Esophagus muscularis mucosa (tissue), 4 donors: ENCODE measurements at regions not wholly inside any gene's neighbourhood (a gene's known extent, or its start where the extent isn't known, plus 50 kb on each side); places are given as distances from the start of the nearest gene placed in this dataset.

Experiments used
- DNase-seq: peaks from one replicate; pipeline ENCODE4 v3.0.0-alpha.2; 2017; ENCODE audit errors: extremely low spot score
- H3K27ac ChIP-seq, 4 donors: fragments of 200-600 bp; sonication (generic); replicated peaks in 1 of 4; 1 replicate in 3 of 4; 2 replicates in 1 of 4; pipeline ENCODE4 v1.5.1; 2016 to 2019; ENCODE audit warnings: mild to moderate bottlenecking in 1 of 4
- H3K27me3 ChIP-seq, 4 donors: fragments of 200-600 bp; sonication (generic); one replicate each; pipeline versions ENCODE4 v1.5.1 to v1.6.0; 2016 to 2019
- H3K36me3 ChIP-seq, 4 donors: fragments of 200-600 bp; sonication (generic); one replicate each; pipeline ENCODE4 v1.5.1; 2016 to 2019
- H3K4me1 ChIP-seq, 4 donors: fragments of 200-600 bp; sonication (generic); one replicate each; pipeline ENCODE4 v1.5.1; 2016 to 2019
- H3K4me3 ChIP-seq, 4 donors: fragments of 200-600 bp; sonication (generic); 1 replicate in 2 of 4; 2 replicates in 2 of 4; pipeline ENCODE4 v1.5.1; 2016 to 2019; ENCODE audit warnings: mild to moderate bottlenecking in 4 of 4, moderate library complexity in 1 of 4
- H3K9me3 ChIP-seq, 4 donors: fragments of 200-600 bp; sonication (generic); 1 replicate in 3 of 4; 2 replicates in 1 of 4; pipeline ENCODE4 v1.5.1; 2016 to 2019
- EP300 ChIP-seq: sonication (generic); formaldehyde crosslinking; IDR thresholded peaks from one replicate; pipeline ENCODE4 v1.6.1; 2017; ENCODE audit warnings: antibody characterized with exemption
- POLR2A ChIP-seq: fragments of 450-650 bp; IDR thresholded peaks from one replicate; pipeline ENCODE4 v1.6.1; 2017; ENCODE audit warnings: antibody characterized with exemption, moderate library complexity, mild to moderate bottlenecking, low read depth
- POLR2AphosphoS5 ChIP-seq, 2 donors: sonication (generic); formaldehyde crosslinking; IDR thresholded peaks; one replicate each; pipeline ENCODE4 v1.6.1; 2017; ENCODE audit warnings: antibody characterized with exemption in 2 of 2
- WGBS: methylation state at CpG from one replicate; pipeline ENCODE4 v1.1.5; 2018; 5-methylcytosine and 5-hydroxymethylcytosine counted together
- intact Hi-C: fragments of 100-400 bp; cut with DNase I; formaldehyde crosslinking; loops from one replicate; pipeline ENCODE4 v1.15.1; 2023
- TF ChIP-seq, protein P1 (sequence below), 3 experiments: fragments of 200-600 bp in 2 of 3; fragments of 450-650 bp in 1 of 3; sonication (generic) in 2 of 3; IDR thresholded peaks; one replicate each; pipeline ENCODE4 v1.5.1; 2017 to 2019; ENCODE audit warnings: antibody characterized with exemption in 3 of 3, mild to moderate bottlenecking in 2 of 3, moderate library complexity in 1 of 3

GRCh38 chr10:4102802-4103344 is 317.9 kb upstream of the KLF6 start:
- H3K36me3 ChIP-seq, result no peaks in the 10 kb centered on the region
- no peaks in the 10 kb centered on the region for H3K9me3 ChIP-seq
- H3K4me1 ChIP-seq, result peaks cover 0 to under 1% (median 0%) of the 10 kb centered on the region in 4 donors
- no peak overlapping the region for H3K27ac ChIP-seq
- H3K27me3 ChIP-seq, result no peaks in the 10 kb centered on the region
- intact Hi-C loops, result no loop called here
- no peak for DNase-seq
- TF ChIP-seq, protein P1, sequence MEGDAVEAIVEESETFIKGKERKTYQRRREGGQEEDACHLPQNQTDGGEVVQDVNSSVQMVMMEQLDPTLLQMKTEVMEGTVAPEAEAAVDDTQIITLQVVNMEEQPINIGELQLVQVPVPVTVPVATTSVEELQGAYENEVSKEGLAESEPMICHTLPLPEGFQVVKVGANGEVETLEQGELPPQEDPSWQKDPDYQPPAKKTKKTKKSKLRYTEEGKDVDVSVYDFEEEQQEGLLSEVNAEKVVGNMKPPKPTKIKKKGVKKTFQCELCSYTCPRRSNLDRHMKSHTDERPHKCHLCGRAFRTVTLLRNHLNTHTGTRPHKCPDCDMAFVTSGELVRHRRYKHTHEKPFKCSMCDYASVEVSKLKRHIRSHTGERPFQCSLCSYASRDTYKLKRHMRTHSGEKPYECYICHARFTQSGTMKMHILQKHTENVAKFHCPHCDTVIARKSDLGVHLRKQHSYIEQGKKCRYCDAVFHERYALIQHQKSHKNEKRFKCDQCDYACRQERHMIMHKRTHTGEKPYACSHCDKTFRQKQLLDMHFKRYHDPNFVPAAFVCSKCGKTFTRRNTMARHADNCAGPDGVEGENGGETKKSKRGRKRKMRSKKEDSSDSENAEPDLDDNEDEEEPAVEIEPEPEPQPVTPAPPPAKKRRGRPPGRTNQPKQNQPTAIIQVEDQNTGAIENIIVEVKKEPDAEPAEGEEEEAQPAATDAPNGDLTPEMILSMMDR (IDR thresholded peaks at IDR 0.05), result no peak
- TF ChIP-seq POLR2AphosphoS5 (IDR thresholded peaks at IDR 0.05) (no peak), EP300 (no peak), POLR2A (no peak)
- WGBS, result 94% methylated on average over 2 of the region's 2 CpGs
- H3K4me3 ChIP-seq, result no peak overlapping the region

DNA sequence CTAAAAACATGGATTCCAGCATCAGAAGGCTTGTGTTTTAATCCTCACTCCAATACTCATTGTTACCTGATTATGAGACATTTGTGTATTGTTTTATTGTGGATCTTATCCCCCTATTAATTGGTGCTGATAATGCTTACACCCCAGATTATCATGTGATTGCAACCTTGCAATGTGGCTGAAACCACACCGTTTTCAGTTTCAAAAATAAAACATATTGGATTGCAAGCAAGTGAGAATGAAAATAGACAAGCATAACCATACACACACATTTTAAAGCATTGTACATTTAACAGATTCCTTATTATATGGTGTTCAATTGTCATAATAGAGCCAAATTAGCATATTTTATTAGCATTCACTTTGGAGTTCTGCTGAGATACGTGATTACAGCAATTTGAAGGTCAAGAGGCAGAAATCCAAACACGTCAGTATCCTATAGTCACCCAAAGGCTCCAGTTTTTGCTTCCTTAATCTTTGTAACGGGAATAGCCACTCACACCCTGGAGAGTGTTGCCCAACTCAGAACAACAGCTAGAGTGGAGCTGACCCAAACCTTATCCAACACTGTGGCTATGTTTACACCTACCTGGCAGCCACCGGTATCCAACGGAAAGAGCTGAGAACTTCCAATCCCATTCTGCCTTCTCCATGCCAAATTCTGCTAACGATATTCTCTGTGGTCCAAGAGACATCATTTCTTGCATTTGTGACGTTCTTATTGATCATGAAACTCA is 317.1 kb upstream of the KLF6 start:
- no peaks in the 10 kb centered on the region for H3K27me3 ChIP-seq
- no peaks in the 10 kb centered on the region for H3K9me3 ChIP-seq
- no peaks in the 10 kb centered on the region for H3K4me1 ChIP-seq
- 96% methylated on average over 8 of the region's 8 CpGs for WGBS
- no peak for TF ChIP-seq POLR2A
- TF ChIP-seq EP300, result no peak
- TF ChIP-seq, protein P1 (IDR thresholded peaks at IDR 0.05), result no peak
- no peak for TF ChIP-seq POLR2AphosphoS5 (IDR thresholded peaks at IDR 0.05)
- no peaks in the 10 kb centered on the region for H3K36me3 ChIP-seq
- intact Hi-C loops, result no loop called here
- H3K27ac ChIP-seq, result no peak overlapping the region
- no peak overlapping the region for H3K4me3 ChIP-seq
- no peak for DNase-seq

- H3K27me3 ChIP-seq, result no peaks in the 10 kb centered on the region
- no peaks in the 10 kb centered on the region for H3K4me1 ChIP-seq
- no peak overlapping the region for H3K4me3 ChIP-seq
- H3K9me3 ChIP-seq, result no peaks in the 10 kb centered on the region
- TF ChIP-seq, protein P1 (IDR thresholded peaks at IDR 0.05), result no peak
- TF ChIP-seq POLR2A (no peak), POLR2AphosphoS5 (IDR thresholded peaks at IDR 0.05) (no peak)
- no peak overlapping the region for H3K27ac ChIP-seq
- intact Hi-C loops, result no loop called here
- no peaks in the 10 kb centered on the region for H3K36me3 ChIP-seq
- WGBS, result 73% methylated on average over 4 of the region's 4 CpGs
- no peak for DNase-seq
These were observed 315.4 kb upstream of the KLF6 start for GRCh38 chr10:4100380-4100779.

GRCh38 chr10:4099202-4099601 is 314.2 kb upstream of the KLF6 start:
- H3K27me3 ChIP-seq, result no peaks in the 10 kb centered on the region
- H3K9me3 ChIP-seq, result no peaks in the 10 kb centered on the region
- no peak overlapping the region for H3K4me3 ChIP-seq
- intact Hi-C loops, result no loop called here
- H3K4me1 ChIP-seq, result no peaks in the 10 kb centered on the region
- no peaks in the 10 kb centered on the region for H3K36me3 ChIP-seq
- TF ChIP-seq POLR2AphosphoS5 (IDR thresholded peaks at IDR 0.05) (no peak), EP300 (no peak), POLR2A (no peak)
- TF ChIP-seq, protein P1 (IDR thresholded peaks at IDR 0.05), result no peak
- no peak overlapping the region for H3K27ac ChIP-seq
- no peak for DNase-seq
